Immature natural killer cell (primary cell): ENCODE measurements at regions not wholly inside any gene's neighbourhood (a gene's known extent, or its start where the extent isn't known, plus 50 kb on each side); places are given as distances from the start of the nearest gene placed in this dataset.

ENCODE experiments used
- DNase-seq, 3 donors: peaks; one replicate each; pipeline ENCODE4 v3.0.0; 2022; ENCODE audit warnings: mixed read lengths in 1 of 3
- H3K27ac Mint-ChIP-seq, 6 donors: one replicate each; pipeline ENCODE4 v1.8.0; 2020; ENCODE audit warnings: mixed read lengths in 6 of 6, mild to moderate bottlenecking in 5 of 6, inconsistent platforms in 4 of 6, moderate library complexity in 3 of 6
- H3K27me3 Mint-ChIP-seq, 3 donors: one replicate each; pipeline ENCODE4 v1.8.0; 2020 to 2021; ENCODE audit warnings: low read depth in 3 of 3, mild to moderate bottlenecking in 3 of 3, mixed read lengths in 3 of 3, moderate library complexity in 3 of 3, inconsistent platforms in 1 of 3
- H3K36me3 Mint-ChIP-seq, 3 donors: one replicate each; pipeline ENCODE4 v1.8.0; 2020; ENCODE audit warnings: mixed read lengths in 3 of 3, inconsistent platforms in 2 of 3, mild to moderate bottlenecking in 2 of 3
- H3K4me1 Mint-ChIP-seq, 2 donors: one replicate each; pipeline ENCODE4 v1.8.0; 2020; ENCODE audit warnings: inconsistent platforms in 2 of 2, mild to moderate bottlenecking in 2 of 2, mixed read lengths in 2 of 2, moderate library complexity in 1 of 2
- H3K4me3 Mint-ChIP-seq, 5 donors: one replicate each; pipeline ENCODE4 v1.8.0; 2020; ENCODE audit warnings: mild to moderate bottlenecking in 5 of 5, mixed read lengths in 5 of 5, inconsistent platforms in 3 of 5, moderate library complexity in 3 of 5
- H3K9me3 Mint-ChIP-seq, 6 donors: one replicate each; pipeline ENCODE4 v1.8.0; 2020; ENCODE audit warnings: mild to moderate bottlenecking in 6 of 6, mixed read lengths in 6 of 6, inconsistent platforms in 4 of 6, moderate library complexity in 3 of 6

DNA sequence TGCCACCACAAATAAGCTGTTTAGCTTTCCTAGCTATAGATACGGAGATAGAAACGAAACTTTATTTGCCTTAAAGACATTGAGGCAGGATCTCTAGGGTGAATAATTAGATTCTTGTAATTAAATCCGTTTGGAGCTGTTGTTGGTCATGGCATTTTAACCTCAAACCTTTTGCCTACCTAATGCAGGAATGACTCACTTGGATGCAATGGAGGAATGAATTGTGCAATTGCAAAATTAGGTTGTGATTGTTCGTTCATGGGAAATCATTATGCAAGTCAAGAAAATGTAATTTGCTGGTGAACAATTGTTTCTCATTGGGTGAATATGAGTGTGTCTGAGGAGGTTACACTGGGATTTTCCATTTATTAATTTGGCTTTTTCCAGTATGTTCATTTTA, 703.5 kb downstream of the GATA3 start:
- Mint-ChIP-seq H3K4me3 (no peak overlapping the region), H3K36me3 (no peaks in the 10 kb centered on the region), H3K4me1 (no peaks in the 10 kb centered on the region), H3K9me3 (peaks cover 0 to 6% (median 0%) of the 10 kb centered on the region in 6 donors), H3K27me3 (peaks cover 0 to 20% (median 2%) of the 10 kb centered on the region in 3 donors), H3K27ac (no peak overlapping the region)
- no peak for DNase-seq

GRCh38 chr10:8766899-8767298, 712.4 kb downstream of the GATA3 start:
- no peaks in the 10 kb centered on the region for H3K4me1 Mint-ChIP-seq
- peaks cover 2 to 6% (median 3%) of the 10 kb centered on the region in 3 donors for H3K27me3 Mint-ChIP-seq
- no peak overlapping the region for H3K4me3 Mint-ChIP-seq
- no peak for DNase-seq
- H3K36me3 Mint-ChIP-seq, result no peaks in the 10 kb centered on the region
- no peak overlapping the region for H3K27ac Mint-ChIP-seq
- peaks cover 0 to 2% (median 0%) of the 10 kb centered on the region in 6 donors for H3K9me3 Mint-ChIP-seq

GRCh38 chr10:8767591-8767990, 713.1 kb downstream of the GATA3 start:
- Mint-ChIP-seq H3K4me3 (no peak overlapping the region), H3K27me3 (peaks cover 0 to 6% (median 2%) of the 10 kb centered on the region in 3 donors), H3K4me1 (no peaks in the 10 kb centered on the region), H3K27ac (no peak overlapping the region), H3K36me3 (no peaks in the 10 kb centered on the region), H3K9me3 (peaks cover 0 to 2% (median 0%) of the 10 kb centered on the region in 6 donors)
- DNase-seq, result no peak

GRCh38 chr10:8768341-8768740, 713.9 kb downstream of the GATA3 start:
- H3K4me1 Mint-ChIP-seq, result no peaks in the 10 kb centered on the region
- DNase-seq, result no peak
- H3K4me3 Mint-ChIP-seq, result no peak overlapping the region
- H3K36me3 Mint-ChIP-seq, result no peaks in the 10 kb centered on the region
- no peak overlapping the region for H3K27ac Mint-ChIP-seq
- H3K9me3 Mint-ChIP-seq, result peaks cover 0 to 2% (median 0%) of the 10 kb centered on the region in 6 donors
- peaks cover 0 to 6% (median 4%) of the 10 kb centered on the region in 3 donors for H3K27me3 Mint-ChIP-seq

- Mint-ChIP-seq H3K4me3 (no peak overlapping the region), H3K4me1 (no peaks in the 10 kb centered on the region), H3K9me3 (peaks cover 0 to 2% (median 0%) of the 10 kb centered on the region in 6 donors), H3K36me3 (no peaks in the 10 kb centered on the region), H3K27ac (no peak overlapping the region), H3K27me3 (peaks cover 0 to 6% (median 4%) of the 10 kb centered on the region in 3 donors)
- DNase-seq, result no peak
Measured at GRCh38 chr10:8768852-8769251, 714.4 kb downstream of the GATA3 start.

GRCh38 chr10:8776926-8777622, 722.6 kb downstream of the GATA3 start:
- Mint-ChIP-seq H3K4me3 (no peak overlapping the region), H3K36me3 (no peaks in the 10 kb centered on the region)

GRCh38 chr10:8778713-8779112, 724.2 kb downstream of the GATA3 start:
- no peak overlapping the region for H3K27ac Mint-ChIP-seq

More at GRCh38 chr10:8776926-8777622, 722.6 kb downstream of the GATA3 start:
- Mint-ChIP-seq H3K27ac (no peak overlapping the region), H3K9me3 (no peaks in the 10 kb centered on the region), H3K4me1 (peaks cover 6 to 13% of the 10 kb centered on the region in 2 donors), H3K27me3 (peaks cover 0 to 6% (median 4%) of the 10 kb centered on the region in 3 donors)
- DNase-seq, result no peak

GRCh38 chr10:8787649-8788048, 733.2 kb downstream of the GATA3 start:
- Mint-ChIP-seq H3K4me1 (no peaks in the 10 kb centered on the region), H3K27ac (no peak overlapping the region), H3K36me3 (no peaks in the 10 kb centered on the region), H3K4me3 (no peak overlapping the region), H3K27me3 (peaks cover 0 to 5% (median 0%) of the 10 kb centered on the region in 3 donors), H3K9me3 (peaks cover 4 to 22% (median 10%) of the 10 kb centered on the region in 6 donors)
- DNase-seq, result no peak

More at GRCh38 chr10:8778713-8779112, 724.2 kb downstream of the GATA3 start:
- H3K36me3 Mint-ChIP-seq, result no peaks in the 10 kb centered on the region
- peaks cover 6 to 13% of the 10 kb centered on the region in 2 donors for H3K4me1 Mint-ChIP-seq
- H3K9me3 Mint-ChIP-seq, result no peaks in the 10 kb centered on the region
- peaks cover 0 to 6% (median 2%) of the 10 kb centered on the region in 3 donors for H3K27me3 Mint-ChIP-seq
- H3K4me3 Mint-ChIP-seq, result no peak overlapping the region
- peak in 1 of 3 donors; percentile 2 for DNase-seq

- no peak for DNase-seq
- Mint-ChIP-seq H3K36me3 (no peaks in the 10 kb centered on the region), H3K27ac (no peak overlapping the region), H3K4me3 (no peak overlapping the region), H3K4me1 (no peaks in the 10 kb centered on the region), H3K27me3 (peaks cover 0 to 2% (median 0%) of the 10 kb centered on the region in 3 donors), H3K9me3 (peaks cover 4 to 15% (median 10%) of the 10 kb centered on the region in 6 donors)
Measured at GRCh38 chr10:8790390-8790789, 735.9 kb downstream of the GATA3 start.

- H3K4me1 Mint-ChIP-seq, result no peaks in the 10 kb centered on the region
- H3K27ac Mint-ChIP-seq, result no peak overlapping the region
- peaks cover 0 to 3% (median 2%) of the 10 kb centered on the region in 3 donors for H3K27me3 Mint-ChIP-seq
- no peak overlapping the region for H3K4me3 Mint-ChIP-seq
- peaks cover 0 to 6% (median 0%) of the 10 kb centered on the region in 6 donors for H3K9me3 Mint-ChIP-seq
- no peak for DNase-seq
- no peaks in the 10 kb centered on the region for H3K36me3 Mint-ChIP-seq
Measured at GRCh38 chr10:8794860-8795259, 740.4 kb downstream of the GATA3 start.

DNA sequence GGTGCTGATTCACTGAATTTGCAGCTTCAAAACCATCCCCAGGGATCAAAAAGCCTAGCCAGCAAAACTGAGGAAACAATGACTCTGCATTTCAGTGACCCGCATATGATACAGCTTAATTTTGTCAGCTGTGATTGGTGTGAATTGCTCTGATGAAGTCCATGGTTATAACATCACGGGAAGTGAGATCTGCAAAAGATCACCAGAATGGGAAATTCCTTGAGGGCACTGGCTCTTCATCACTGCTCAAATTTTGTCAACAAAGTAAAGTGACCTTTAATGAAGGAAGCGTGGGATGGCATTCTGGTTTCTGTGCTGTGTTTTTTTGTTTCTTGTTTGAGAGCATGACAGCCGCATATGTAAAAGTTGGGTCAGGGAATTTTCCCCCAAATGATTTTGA, 745.9 kb downstream of the GATA3 start:
- H3K27me3 Mint-ChIP-seq, result peaks cover 2 to 8% (median 4%) of the 10 kb centered on the region in 3 donors
- H3K4me3 Mint-ChIP-seq, result no peak overlapping the region
- H3K9me3 Mint-ChIP-seq, result peaks cover 0 to 7% (median 2%) of the 10 kb centered on the region in 6 donors
- H3K36me3 Mint-ChIP-seq, result no peaks in the 10 kb centered on the region
- H3K4me1 Mint-ChIP-seq, result no peaks in the 10 kb centered on the region
- no peak for DNase-seq
- no peak overlapping the region for H3K27ac Mint-ChIP-seq

DNA sequence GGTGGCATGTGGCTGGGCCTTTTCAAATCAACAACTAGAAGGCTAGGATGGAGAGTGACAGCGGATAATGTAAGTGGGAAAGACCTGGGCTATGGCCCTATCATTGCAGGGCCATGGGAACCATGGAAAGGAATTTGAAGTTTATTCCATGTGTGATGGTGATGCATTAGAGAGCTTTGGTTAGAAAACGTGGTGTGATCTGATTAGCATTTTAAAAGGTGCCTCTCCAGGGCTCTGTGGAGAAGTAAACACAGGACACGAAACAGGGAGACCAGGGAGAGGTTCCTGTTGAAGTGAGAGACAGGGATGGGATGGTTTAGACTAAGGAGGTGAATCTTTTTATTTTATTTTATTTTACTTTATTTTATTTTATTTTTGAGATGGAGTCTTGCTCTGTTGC, 749.5 kb downstream of the GATA3 start:
- DNase-seq, result no peak
- Mint-ChIP-seq H3K27me3 (peaks cover 4 to 6% (median 6%) of the 10 kb centered on the region in 3 donors), H3K36me3 (no peaks in the 10 kb centered on the region), H3K9me3 (peaks cover 0 to 11% (median 3%) of the 10 kb centered on the region in 6 donors), H3K4me3 (no peak overlapping the region), H3K4me1 (no peaks in the 10 kb centered on the region), H3K27ac (no peak overlapping the region)

- H3K4me1 Mint-ChIP-seq, result no peaks in the 10 kb centered on the region
- H3K4me3 Mint-ChIP-seq, result no peak overlapping the region
- H3K27me3 Mint-ChIP-seq, result peaks cover 2 to 5% (median 4%) of the 10 kb centered on the region in 3 donors
- no peaks in the 10 kb centered on the region for H3K36me3 Mint-ChIP-seq
- H3K9me3 Mint-ChIP-seq, result peaks cover 0 to 6% (median 3%) of the 10 kb centered on the region in 6 donors
- no peak for DNase-seq
- H3K27ac Mint-ChIP-seq, result no peak overlapping the region
Measured at GRCh38 chr10:8810677-8811076, 756.2 kb downstream of the GATA3 start.

GRCh38 chr10:8811201-8811600, 756.7 kb downstream of the GATA3 start:
- no peak for DNase-seq
- peaks cover 2 to 6% (median 5%) of the 10 kb centered on the region in 3 donors for H3K27me3 Mint-ChIP-seq
- no peaks in the 10 kb centered on the region for H3K36me3 Mint-ChIP-seq
- H3K27ac Mint-ChIP-seq, result no peak overlapping the region
- H3K9me3 Mint-ChIP-seq, result peaks cover 0 to 4% (median 3%) of the 10 kb centered on the region in 6 donors
- H3K4me3 Mint-ChIP-seq, result no peak overlapping the region
- H3K4me1 Mint-ChIP-seq, result no peaks in the 10 kb centered on the region
